Ammon's horn (tissue), 1 donor: ENCODE measurements at regions not wholly inside any gene's neighbourhood (a gene's known extent, or its start where the extent isn't known, plus 50 kb on each side); places are given as distances from the start of the nearest gene placed in this dataset.
"Not testable (repeated sequence)": the region's sequence is repeated elsewhere in the genome, so short reads cannot be mapped to it uniquely, and the experiment has no call there.

Experiments
- DNase-seq: peaks from one replicate; pipeline ENCODE4 v3.0.0-alpha.2; 2016; ENCODE audit warnings: low spot score

DNA sequence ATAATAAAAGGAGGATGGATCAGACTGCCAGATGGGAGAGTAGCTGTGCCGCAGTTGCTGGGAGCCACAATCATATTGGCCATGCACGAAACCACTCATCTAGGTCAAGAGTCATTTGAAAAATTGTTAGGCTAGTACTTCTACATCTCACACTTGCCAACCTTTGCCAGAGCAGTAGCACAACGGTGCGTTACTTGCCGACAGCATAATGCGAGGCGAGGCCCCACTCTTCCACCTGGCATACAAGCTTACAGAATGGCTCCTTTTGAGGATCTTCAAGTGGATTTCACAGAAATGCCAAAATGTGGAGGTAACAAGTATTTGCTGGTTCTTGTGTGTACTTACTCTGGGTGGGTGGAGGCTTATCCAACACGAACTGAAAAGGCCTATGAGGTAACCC, 268.3 kb upstream of the ATXN7L3B start:
- DNase-seq, result not testable (repeated sequence)

DNA sequence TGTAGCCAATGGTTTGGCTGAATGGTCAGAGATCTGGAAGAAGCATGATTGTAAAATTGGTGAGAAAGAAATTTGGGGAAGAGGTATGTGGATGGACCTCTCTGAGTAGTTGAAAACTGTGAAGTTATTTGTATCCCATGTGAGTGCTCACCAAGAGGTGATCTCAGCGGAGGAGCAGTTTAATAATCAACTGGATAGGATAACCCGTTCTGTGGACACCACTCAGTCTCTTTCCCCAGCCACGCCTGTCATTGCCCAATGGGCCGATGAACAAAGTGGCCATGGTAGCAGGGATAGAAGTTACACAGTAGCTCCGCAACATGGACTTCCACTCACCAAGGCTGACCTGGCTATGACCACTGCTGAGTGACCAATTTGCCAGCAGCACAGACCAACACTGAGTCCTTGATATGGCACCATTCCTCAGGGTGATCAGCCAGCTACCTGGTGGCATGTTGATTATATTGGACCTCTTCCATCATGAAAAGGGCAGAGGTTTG, 257.4 kb upstream of the ATXN7L3B start:
- no peak for DNase-seq

DNA sequence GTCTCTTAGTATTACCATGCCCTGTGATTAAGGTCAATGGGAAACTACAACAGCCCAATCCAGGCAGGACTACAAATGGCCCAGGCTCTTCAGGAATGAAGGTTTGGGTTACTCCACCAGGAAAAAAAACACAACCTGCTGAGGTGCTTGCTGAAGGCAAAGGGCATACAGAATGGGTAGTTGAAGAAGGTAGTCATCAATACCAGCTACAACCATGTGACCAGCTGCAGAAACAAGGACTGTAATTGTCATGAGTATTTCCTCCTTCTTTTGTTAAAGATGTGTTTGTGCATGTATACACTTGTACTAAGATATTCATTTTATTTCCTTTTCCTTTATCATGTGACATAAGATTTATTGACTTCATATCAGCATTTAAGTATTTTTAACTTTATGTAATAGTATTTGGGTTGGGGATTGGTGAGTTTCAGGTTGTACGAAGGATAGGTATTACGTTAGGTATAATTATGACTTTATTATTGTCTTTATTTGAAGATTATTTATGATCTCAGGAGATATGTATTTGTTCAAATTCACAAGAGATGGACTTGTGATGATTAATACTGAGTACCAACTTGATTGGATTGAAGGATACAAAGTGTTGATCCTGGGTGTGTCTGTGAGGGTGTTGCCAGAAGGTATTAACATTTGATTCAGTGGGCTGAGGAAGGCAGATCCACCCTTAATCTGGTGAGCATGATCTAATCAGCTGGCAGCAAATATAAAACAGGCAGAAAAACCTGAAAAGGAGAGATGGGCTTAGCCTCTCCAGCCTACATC, 256.0 kb upstream of the ATXN7L3B start:
- not testable (repeated sequence) for DNase-seq

DNA sequence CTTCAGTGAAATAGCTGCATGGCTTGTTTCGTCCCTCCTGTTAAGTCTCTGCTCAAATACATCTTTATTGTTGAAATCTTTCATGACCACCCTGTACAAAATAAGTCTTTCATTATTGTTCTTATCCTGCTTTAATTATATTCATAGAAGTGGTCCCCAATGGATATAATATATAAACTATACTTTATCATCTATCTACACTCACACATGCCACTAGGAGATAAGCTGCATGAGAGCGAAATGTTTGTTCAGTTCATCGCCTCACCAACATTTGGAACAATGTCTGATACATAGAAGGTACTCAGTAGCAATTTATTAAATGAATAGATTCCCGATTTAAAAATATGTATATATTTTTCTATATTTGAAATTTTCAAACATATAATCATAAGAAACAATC, 254.0 kb upstream of the ATXN7L3B start:
- DNase-seq, result no peak

DNA sequence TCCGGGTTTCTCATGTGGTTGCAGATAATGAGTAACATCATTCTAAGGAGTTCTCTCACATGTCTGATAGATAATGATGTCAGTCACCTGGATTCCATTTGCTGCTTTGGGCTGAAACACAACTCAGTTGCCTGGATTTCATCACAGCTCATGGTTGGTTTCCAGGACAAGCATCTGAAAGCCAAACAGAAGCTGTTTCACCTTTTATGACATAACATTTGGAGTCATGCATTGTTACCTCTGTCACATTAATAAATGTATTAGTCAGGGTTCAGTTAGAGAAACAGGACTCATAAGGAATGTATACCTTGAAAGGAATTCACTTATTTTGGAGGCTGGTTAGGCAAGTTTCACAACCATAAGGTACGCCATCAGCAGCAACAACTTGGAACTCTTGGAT, 251.9 kb upstream of the ATXN7L3B start:
- no peak for DNase-seq

DNA sequence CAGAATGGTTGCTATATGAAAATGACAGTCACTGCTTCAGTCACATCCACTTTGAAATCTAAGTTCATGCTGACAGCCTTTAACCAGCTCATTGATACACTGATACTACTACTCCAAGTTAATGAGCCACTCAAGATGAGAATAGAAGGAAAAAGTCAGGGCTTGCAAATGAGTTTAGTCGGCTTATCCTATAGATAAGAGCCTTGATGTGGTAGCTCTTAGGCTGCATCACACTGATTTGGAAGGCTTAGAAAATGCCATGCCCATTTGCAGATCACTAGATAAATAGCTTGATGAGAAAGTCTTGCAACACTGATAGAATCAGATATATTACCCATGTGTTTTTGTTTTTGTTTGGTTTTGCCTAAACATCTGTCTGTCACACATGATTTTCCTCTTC, 251.4 kb upstream of the ATXN7L3B start:
- no peak for DNase-seq

DNA sequence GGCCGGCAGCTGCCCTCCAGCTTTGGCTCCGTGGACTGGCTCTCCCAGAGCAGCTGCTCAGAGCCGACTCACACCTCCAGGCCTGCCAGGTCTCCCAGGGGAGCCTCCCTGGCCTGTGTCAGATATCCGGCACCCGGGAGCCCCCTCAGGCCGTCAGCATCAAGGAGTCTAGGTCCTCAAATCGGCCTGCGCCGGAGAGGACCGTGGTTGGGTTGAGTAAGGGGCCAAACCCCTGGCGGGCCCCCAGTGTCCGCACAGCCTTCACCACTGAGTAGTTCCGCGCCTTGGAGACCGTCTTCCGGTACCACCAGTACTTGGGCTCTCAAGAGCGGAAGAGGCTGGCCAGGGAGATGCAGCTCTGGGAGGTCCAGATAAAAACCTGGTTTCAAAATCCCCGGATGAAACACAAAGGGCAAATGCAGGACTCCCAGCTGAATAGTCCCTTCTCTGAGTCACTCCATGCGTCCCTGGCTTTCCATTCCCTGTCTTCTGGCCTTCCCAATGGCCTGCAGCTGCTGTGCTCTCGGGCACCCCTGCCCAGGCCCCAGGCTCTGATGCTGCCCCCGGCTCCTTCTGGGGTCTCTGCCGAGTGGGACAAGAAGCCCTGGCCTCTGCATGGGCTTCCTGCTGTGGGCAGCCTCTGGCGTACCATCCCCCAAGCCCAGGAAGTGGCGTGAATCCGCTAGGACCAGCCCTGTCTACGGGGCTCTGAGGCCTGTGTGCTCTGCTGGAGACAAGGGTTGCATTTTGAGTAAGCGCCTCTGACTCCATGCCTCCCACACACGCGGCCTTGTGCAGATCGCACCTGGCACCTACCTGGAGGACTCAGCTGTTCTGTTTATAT, 245.1 kb upstream of the ATXN7L3B start:
- no peak for DNase-seq

DNA sequence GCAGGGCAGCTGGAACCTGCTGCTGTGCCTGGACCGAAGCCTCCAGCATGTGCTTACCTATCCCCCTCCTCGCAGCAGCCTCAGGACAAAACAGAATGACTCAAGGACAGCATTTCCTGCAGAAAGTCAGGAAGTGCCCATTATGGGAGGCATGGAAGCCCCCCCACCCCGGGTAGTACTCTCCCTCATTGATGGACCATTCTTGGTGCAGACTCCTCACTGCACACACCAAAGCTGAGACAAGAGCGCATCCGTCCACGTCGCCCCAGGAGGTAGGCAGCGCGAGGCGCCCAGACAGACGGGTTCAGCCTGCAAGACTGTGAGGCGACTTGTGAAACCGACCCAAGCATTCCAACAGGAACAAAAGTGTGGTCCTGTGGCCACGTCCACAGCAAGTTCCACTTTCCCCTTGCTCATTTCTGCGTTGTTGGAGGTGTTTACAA, 243.9 kb upstream of the ATXN7L3B start:
- DNase-seq, result no peak

DNA sequence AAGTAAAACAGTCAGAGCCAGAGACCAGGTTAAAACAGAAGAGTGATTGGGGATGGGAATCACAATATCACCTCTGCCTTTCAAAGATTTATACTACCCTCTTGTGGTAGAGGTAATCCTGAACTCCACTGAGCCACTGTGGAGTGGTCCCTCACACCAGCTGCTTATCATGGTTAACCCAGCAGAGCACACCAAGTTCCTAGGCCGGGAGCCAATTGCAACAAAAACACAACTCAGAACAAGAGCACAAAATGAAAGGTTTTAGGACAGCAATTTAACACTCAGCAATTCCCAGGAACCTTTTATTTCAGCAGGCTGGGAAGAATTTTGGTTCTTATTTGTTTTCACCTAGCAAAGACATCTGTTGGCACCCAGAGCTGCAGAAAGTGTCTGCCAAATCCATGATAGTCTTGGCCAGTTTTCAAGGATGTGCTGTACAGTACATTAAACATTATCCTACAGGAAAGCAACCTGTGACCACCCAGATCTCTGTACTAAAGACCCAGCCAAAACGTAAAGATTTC, 220.5 kb upstream of the ATXN7L3B start:
- DNase-seq, result peak; percentile 64

DNA sequence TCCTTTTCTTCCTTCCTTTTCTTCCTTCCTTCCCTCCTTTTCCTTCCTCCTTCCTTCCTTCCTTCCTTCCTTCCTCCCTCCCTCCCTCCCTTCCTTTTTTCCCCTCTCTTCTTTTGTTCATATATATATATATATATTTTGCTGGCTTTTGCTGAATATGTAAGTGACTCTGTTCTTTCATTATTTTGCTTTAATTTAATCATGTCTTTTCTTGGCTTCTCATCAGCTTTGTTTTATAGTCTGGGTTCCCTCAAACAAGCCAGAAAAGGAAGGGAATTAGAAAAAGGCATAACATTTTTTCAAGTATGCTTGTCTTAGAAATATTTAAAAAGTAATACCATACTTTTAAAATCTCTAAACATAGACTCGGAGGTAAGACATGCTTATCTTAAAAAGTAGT, 219.9 kb upstream of the ATXN7L3B start:
- no peak for DNase-seq

DNA sequence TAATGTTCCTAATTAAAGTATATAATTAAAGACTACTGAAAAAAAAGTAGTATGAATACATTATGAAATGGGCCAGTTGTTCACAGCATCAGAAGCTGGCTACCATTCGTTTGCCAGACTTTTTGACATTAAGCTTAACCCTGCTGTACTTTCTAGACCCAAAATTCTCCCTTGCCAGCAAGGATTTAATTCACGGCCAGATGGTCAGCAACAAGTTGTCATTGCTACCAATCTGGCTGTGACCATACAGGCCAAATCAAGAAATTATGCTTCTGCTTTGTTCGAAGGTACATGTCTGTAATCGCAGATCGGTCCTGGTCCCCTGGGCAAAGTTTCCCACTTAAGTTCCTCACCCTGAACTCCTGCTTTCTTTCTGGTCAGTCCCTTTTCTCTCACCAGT, 217.7 kb upstream of the ATXN7L3B start:
- peak; percentile 2 for DNase-seq

DNA sequence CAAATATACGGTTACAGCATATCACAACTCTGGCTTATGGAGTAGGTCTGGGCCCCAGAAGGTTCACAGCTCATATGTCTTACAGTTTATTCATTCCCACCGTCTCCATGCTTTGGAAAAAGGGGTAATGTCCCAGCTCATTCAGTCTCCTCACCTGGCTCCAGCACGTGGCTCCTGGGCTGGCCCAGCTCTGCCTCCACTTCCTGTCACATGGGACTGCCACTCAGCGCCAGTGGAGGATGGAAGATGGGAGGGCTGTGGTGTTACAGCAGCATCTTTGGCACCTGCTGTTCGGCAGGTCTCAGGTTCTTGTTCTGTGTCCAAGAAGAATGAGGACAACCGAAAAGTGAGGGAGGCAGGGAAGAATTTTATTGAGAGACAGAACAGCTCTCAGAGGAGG, 216.3 kb upstream of the ATXN7L3B start:
- DNase-seq, result no peak

DNA sequence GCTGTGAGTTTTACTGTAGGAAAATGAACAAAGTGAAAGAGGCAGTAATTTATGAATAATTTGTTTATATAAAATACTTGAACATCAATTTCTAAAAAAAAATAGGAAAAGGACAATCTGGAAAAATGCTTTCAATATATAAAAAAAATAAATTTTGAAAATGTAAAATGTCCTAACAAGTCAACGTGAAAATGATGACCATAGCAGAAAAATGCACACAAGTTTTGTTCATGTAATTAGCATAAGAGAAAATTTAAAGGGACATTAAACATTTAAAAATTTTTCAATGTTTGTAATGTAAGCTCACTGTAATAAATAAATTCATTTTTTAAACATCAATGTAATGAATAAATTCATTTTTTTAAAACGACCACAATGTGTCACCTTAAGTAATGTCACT, 214.8 kb upstream of the ATXN7L3B start:
- DNase-seq, result no peak

DNA sequence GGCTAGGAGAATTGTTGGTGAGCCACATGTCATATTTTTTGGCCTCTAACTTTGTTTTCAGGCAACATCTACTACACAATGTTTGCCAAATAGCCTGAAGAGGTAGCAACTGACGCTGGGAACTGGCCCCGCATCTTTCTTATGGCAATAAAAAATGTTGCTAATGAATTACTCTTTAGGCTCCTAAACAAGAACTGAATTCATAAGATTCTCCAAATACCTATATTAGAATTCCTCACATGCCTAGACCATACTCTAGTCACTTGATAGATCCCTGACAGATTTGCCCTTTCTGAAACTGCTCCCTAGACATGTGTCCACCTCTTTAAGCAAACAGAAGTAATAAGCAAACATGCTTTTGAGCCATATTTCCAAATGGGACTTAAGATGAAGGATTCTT, 209.0 kb upstream of the ATXN7L3B start:
- no peak for DNase-seq

DNA sequence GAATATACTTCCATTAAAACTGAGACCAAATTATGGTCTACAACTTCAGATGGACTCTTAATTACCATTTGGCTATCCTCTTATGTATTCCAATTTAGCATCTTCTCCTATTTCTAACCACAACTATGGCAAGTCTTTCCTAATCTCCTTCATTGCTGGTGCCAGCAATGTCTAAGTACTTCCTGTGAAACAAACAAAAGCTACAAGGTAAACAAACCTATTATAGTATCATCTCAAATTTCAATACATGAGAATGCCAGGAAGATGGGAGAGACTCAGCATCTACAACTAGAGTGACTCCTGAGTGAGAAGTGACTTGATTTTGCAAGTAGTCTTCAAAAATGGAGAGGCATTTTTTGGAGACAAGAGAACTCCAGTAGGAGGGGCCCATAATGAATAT, 202.9 kb upstream of the ATXN7L3B start:
- DNase-seq, result no peak

DNA sequence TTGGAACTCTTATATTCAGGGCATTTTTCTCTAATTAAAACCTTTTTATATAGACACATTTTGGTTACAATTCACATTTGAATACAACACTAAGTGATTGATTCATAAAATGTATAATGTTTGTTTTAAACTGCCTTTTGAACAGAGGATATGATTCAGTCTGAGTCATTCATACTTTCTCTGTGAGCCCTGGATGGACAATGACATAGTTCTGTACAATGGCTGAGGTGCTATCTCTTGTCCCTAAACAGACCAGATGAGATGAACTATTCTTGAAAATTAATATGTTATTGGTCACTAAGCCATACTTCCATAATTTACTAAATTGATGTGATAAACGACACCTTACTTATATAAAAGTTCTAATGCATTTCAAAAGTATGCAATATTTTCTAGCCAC, 199.7 kb upstream of the ATXN7L3B start:
- no peak for DNase-seq

DNA sequence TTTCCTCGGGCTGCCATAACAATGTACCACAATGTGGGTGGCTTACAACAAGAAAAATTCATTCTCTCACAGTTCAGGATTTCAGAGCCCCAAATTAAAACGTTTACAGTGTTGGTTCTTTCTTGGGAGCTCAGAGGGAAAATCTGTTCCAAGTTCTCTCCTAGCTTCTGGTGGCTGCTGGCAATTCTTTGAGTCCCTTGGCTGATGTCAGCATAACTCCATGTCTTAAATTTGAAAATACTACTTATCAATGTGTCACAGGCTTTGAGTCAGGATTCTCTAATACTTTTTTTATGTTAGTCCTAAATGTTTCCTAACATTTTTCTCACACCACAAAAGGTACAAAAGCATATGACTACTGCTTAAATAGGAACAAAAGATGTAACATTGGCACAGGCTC, 198.4 kb upstream of the ATXN7L3B start:
- DNase-seq, result no peak

DNA sequence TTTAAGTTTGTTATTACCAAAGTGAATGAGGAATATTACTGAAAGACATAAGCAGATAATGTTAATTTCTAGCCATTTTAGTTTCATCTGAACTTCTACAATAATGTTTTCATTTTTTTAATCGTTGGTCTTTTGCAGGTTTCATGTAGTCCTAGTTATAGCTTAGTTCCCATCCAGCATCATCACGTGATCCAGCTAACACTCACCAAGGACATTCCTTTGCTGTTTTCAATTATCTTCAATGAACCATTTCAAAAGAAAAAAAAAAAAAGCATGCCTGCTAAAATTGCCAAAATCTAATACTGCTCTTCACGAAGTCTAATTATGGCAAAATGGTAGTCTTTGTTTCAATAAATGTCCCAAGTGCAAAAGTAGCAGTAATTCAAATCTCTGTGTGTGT, 187.7 kb upstream of the ATXN7L3B start:
- DNase-seq, result no peak

DNA sequence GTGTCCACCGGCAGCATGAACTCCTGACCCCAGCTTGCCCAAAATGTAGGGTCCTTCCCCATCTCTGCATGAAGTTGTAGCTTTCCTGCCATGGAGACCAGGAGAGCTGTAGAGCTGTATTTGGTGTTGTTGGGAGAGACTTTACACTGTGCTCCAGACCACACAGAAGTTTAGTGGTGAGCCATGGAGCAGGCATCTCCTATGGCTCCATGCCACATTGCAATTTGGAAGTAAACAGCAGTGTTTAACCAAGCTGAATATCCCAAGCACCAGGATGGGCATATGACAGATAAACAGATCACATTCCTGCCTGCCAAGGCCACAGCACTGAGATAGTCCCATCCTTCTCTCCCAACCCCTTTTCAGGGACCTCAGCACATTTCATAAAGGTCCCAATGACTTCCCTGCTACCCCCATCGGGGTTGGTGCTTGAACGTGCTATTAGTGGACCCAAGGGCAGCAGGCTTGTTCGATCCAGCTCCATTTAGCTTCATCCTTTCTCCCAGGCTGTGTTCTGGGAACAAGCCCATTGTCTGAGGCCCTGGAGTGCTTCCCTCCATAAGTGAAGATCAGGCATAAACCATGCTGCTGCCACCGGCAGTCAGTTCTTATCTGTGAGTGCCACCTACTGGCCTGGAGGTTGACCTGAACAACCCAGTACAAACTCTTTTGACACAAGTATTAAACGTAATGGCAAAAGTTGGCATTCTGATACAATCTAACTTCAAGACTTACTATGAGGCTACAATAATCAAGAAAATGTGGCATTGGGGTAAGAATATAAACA, 172.3 kb upstream of the ATXN7L3B start:
- DNase-seq, result no peak

DNA sequence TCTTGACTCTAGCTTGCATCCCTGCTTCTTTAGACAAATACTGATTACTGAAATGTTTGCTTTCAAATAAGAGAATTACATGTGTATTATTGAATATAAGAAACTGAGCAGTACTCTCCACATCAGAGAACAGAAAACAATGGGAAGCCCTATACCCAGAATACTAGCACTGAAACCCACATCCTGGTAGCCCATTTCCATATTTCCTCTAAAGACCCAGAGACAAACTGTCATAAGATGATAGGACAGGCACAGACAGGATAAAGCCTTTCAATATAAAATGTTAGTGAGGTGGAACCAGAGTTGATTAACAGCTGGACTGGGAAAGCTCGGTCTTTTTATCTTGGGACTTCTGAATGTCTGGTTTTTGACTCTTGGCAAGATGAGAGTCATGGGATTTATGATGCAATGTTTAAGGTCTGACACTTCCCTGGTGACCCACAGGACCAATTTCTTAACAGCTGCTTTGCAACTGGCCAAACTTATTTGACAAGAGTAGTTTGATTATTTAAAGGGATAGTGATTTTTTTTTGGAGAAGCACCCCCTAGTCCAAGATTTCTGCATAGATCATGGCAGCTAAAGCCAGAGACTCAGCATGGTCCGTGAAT, 166.9 kb upstream of the ATXN7L3B start:
- no peak for DNase-seq

DNA sequence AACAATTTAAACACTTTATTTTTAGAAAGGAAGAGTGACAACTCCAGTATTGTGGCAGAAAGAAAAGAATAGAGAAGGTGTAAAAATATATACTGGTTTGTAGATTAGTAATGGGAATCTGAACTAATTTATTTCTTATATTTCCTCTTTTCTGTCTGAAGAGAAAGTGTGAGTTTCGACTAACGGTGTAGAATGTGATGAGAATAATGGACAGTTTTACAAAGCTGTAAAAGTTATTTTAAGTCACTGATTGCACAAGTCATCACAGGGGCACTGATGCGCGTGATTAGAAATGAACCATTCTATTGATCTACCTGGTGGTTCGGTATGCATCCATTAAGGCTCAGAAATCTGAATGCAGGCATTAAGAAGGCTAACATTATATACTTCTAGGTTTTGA, 158.5 kb upstream of the ATXN7L3B start:
- no peak for DNase-seq

DNA sequence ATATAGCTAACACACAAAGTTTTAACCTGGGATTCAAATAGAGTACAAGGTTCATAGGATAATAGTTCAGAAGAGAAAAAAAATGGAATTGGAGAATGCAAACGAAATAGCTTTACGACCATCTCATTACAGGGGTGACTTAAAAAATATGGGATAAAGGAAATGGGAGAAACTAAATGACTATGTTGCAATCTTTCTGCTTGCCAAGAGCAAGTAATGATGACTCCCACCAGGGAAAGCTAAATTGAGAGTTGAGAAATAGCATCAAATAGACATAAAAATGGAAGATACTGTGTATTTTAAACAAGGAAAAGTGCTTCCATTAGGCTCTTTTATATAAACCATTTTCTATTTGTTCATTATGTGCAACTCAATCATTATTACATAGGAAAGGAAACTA, 155.7 kb upstream of the ATXN7L3B start:
- DNase-seq, result no peak
